ENCODE measurements at regions not wholly inside any gene's neighbourhood (a gene's known extent, or its start where the extent isn't known, plus 50 kb on each side); places are given as distances from the start of the nearest gene placed in this dataset.

DNA sequence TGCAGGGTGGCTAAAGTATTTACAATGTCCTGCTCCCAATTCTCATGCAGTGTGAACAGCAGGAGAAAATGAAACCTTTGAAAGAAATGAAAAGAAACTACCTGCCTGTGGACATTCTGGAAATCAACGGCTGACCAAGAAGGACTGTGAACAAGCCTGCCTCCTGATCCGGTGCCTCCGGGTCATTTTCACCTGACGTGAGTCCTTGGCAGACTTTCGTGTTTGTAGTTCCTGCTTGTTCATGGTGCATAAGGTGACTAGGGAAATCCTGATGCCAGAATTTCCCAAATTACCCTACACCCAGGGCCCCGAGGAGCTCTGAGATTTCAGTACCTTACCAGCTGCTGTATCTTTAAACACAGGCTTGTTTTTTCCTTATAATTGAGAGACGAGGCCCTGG, 317.5 kb downstream of the TLE1 start:
- no peak overlapping the region for H4K8ac ChIP-seq (replicated peaks; ENCODE audit: insufficient read length, low read depth, low read length)
- peaks cover 53 to 54% of the 10 kb centered on the region in 2 experiments for H3K4me1 Mint-ChIP-seq
- H2BK12ac ChIP-seq (ENCODE audit: insufficient read length, low read depth, low read length), result no peak overlapping the region
- no peak overlapping the region for H3K4ac ChIP-seq (ENCODE audit: low read depth, low read length)
- no peak overlapping the region for H3K4me2 ChIP-seq (ENCODE audit: insufficient read depth, insufficient read length, low read length)
- H3K36me3 Mint-ChIP-seq (ENCODE audit: insufficient read depth in 1 of 3, low read depth in 3 of 3), result peaks cover 0 to 8% (median 0%) of the 10 kb centered on the region in 3 experiments; a peak in 2 of 7 replicates
- no peak for DNase-seq
- no peak overlapping the region for H3K27ac ChIP-seq (ENCODE audit: insufficient read length, low read depth, low read length)
- H3K27ac Mint-ChIP-seq, result peak overlapping the region; percentile 14 to 71 (median 23); a peak in 5 of 7 replicates
- H2AFZ ChIP-seq (ENCODE audit: low read length), result no peak overlapping the region
- TF ChIP-seq, protein P1, sequence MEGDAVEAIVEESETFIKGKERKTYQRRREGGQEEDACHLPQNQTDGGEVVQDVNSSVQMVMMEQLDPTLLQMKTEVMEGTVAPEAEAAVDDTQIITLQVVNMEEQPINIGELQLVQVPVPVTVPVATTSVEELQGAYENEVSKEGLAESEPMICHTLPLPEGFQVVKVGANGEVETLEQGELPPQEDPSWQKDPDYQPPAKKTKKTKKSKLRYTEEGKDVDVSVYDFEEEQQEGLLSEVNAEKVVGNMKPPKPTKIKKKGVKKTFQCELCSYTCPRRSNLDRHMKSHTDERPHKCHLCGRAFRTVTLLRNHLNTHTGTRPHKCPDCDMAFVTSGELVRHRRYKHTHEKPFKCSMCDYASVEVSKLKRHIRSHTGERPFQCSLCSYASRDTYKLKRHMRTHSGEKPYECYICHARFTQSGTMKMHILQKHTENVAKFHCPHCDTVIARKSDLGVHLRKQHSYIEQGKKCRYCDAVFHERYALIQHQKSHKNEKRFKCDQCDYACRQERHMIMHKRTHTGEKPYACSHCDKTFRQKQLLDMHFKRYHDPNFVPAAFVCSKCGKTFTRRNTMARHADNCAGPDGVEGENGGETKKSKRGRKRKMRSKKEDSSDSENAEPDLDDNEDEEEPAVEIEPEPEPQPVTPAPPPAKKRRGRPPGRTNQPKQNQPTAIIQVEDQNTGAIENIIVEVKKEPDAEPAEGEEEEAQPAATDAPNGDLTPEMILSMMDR (conservative IDR thresholded peaks at IDR 0.05), result no peak
- no peak overlapping the region for H2BK5ac ChIP-seq (ENCODE audit: insufficient read length, low read length)
- no peaks in the 10 kb centered on the region; the same call in 1 of the 2 replicates for H3K27me3 Mint-ChIP-seq (ENCODE audit: low read depth)
- H3K4me3 Mint-ChIP-seq, result no peak overlapping the region
- H3K9ac ChIP-seq (ENCODE audit: extremely low read depth, insufficient read length, low read length), result no peak overlapping the region
- H3K9me3 Mint-ChIP-seq, result peaks cover 5 to 9% of the 10 kb centered on the region in 2 experiments; a peak in 4 of 5 replicates
- H4K91ac ChIP-seq (ENCODE audit: insufficient read length, low read depth, low read length), result no peak overlapping the region
- H2BK15ac ChIP-seq (ENCODE audit: low read depth, low read length), result no peak overlapping the region
- no peak overlapping the region for H3K23ac ChIP-seq (ENCODE audit: insufficient read length, low read depth, low read length)
- H3K9me3 ChIP-seq (ENCODE audit: control insufficient read depth, low read depth, low read length), result no peaks in the 10 kb centered on the region
- no peaks in the 10 kb centered on the region for H4K20me1 ChIP-seq (ENCODE audit: control insufficient read depth, insufficient read depth, insufficient read length)
- H3K27me3 ChIP-seq (ENCODE audit: insufficient read depth, low read length), result no peaks in the 10 kb centered on the region
- H4K5ac ChIP-seq (ENCODE audit: insufficient read length, low read depth, low read length), result no peak overlapping the region
- H2AK5ac ChIP-seq (ENCODE audit: insufficient read length, low read length), result no peak overlapping the region
- no peak overlapping the region for H3T11ph ChIP-seq (ENCODE audit: low read length)
- H3K14ac ChIP-seq (ENCODE audit: insufficient read depth, low read length), result no peak overlapping the region
- WGBS (ENCODE audit: extremely low coverage, insufficient read length, low lambda C conversion rate), result no CpG with 5 or more reads among the region's 7 CpGs
- no peak overlapping the region for H3K56ac ChIP-seq (ENCODE audit: insufficient read length, low read depth, low read length)
- no peak overlapping the region for H2BK20ac ChIP-seq (ENCODE audit: low read depth, low read length, poor library complexity, severe bottlenecking)
- no peak overlapping the region for H2BK120ac ChIP-seq (ENCODE audit: low read depth, low read length, poor library complexity, severe bottlenecking)
- no peaks in the 10 kb centered on the region for H3K23me2 ChIP-seq (ENCODE audit: insufficient read length, low read depth, low read length, poor library complexity, severe bottlenecking)
- no peak overlapping the region for H3K18ac ChIP-seq (ENCODE audit: insufficient read length, low read depth, low read length)
- no peaks in the 10 kb centered on the region for H3K79me2 ChIP-seq (ENCODE audit: insufficient read depth, low read length)
- no peaks in the 10 kb centered on the region for H3K4me1 ChIP-seq (ENCODE audit: insufficient read depth, low read length)
- H3K79me1 ChIP-seq (ENCODE audit: insufficient read depth, low read depth, low read length, poor library complexity, severe bottlenecking), result no peaks in the 10 kb centered on the region

All from H9 (cell line).